ENCODE measurements at regions not wholly inside any gene's neighbourhood (a gene's known extent, or its start where the extent isn't known, plus 50 kb on each side); places are given as distances from the start of the nearest gene placed in this dataset.

DNA sequence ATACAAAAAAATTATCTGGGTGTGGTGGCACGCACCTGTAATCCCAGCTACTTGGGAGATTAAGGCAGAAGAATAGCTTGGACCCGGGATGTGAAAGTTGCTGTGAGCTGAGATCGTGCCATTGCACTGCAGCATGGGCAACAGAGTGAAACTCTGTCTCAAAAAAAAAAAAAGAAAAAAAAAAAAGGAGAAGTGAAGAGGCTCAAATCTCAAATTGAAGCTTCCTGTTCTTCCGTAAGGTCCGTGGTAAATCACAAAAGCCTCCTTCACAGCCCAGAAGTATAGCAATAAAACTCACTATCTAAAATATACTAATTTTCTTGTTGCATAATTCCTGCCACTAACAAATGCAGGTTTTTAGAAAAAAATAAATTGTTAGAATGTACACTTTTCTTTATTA lies 498.2 kb upstream of the BRINP3 start:
- DNase-seq (ENCODE audit: low read depth, low spot score) (no peak), ATAC-seq (no peak), FAIRE-seq (no peak)
- Histone ChIP-seq H3K27ac (ENCODE audit: control insufficient read depth, insufficient read depth) (no peak overlapping the region), H3K4me1 (ENCODE audit: control insufficient read depth, insufficient read depth, low read length) (no peaks in the 10 kb centered on the region), H3K9me3 (replicated peaks; ENCODE audit: control insufficient read depth, insufficient read depth, low read length) (no peaks in the 10 kb centered on the region; the same call in 2 of the 3 replicates), H4K20me1 (ENCODE audit: control insufficient read depth, insufficient read depth) (no peaks in the 10 kb centered on the region), H3K27me3 (replicated peaks in 1 of 2; ENCODE audit: control insufficient read depth in 2 of 2, insufficient read depth in 2 of 2, low read length in 1 of 2) (no peaks in the 10 kb centered on the region), H3K4me2 (ENCODE audit: control insufficient read depth, insufficient read depth) (no peak overlapping the region), H2AFZ (ENCODE audit: control insufficient read depth, low read depth, low read length) (no peak overlapping the region), H3K4me3 (no peak overlapping the region), H3K9ac (ENCODE audit: control insufficient read depth, insufficient read depth, low read length) (no peak overlapping the region), H3K79me2 (ENCODE audit: control insufficient read depth, insufficient read depth, low read length) (no peaks in the 10 kb centered on the region), H3K36me3 (ENCODE audit: control insufficient read depth in 2 of 2, insufficient read depth in 2 of 2, low read length in 1 of 2) (no peaks in the 10 kb centered on the region)
- ChIA-PET CTCF (interaction anchor here (0.6 kb wide), 1 partner anchor 119 kb away, joined by 3 read pairs; no protein-coding TSS in a partner anchor), POLR2A (interaction anchor here (0.6 kb wide), 1 partner anchor 1344 kb away, joined by 3 read pairs; no protein-coding TSS in a partner anchor), RAD21 (ENCODE audit: unreplicated experiment) (interaction anchor here (0.8 kb wide), 1 partner anchor 9 kb away, joined by 3 read pairs; no protein-coding TSS in a partner anchor), SMC1A (ENCODE audit: uncharacterized antibody, unreplicated experiment) (interaction anchor here (0.6 kb wide), 1 partner anchor 173 kb away, joined by 3 read pairs; no protein-coding TSS in a partner anchor)
- BruUV-seq (replicated peaks), result no TSS peak
- WGBS (ENCODE audit: insufficient coverage, insufficient replicate concordance, low lambda C conversion rate, missing lambda C conversion rate), result 23% methylated on average over 5 of the region's 5 CpGs
- in situ Hi-C loops (cut with MboI), result no loop called here
- TF ChIP-seq ZBTB11 (CRISPR knock-in tag; IDR thresholded peaks at IDR 0.05) (no peak), RUNX3 (IDR thresholded peaks at IDR 0.05; ENCODE audit: low read length) (no peak), IKZF1 (conservative IDR thresholded peaks at IDR 0.05) (no peak), ZNF274 (IDR thresholded peaks at IDR 0.05; ENCODE audit: insufficient read depth, insufficient read length) (no peak), SIN3A (IDR thresholded peaks at IDR 0.05; ENCODE audit: low read depth, low read length) (no peak)
- TF ChIP-seq, protein P1, sequence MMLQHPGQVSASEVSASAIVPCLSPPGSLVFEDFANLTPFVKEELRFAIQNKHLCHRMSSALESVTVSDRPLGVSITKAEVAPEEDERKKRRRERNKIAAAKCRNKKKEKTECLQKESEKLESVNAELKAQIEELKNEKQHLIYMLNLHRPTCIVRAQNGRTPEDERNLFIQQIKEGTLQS (IDR thresholded peaks at IDR 0.05; ENCODE audit: borderline replicate concordance, extremely low read depth, low read depth, low read length), result no peak
- intact Hi-C loops (cut with micrococcal nuclease; ENCODE audit: unreplicated experiment), result no loop called here

Data from GM12878 (cell line).